ENCODE measurements at regions not wholly inside any gene's neighbourhood (a gene's known extent, or its start where the extent isn't known, plus 50 kb on each side); places are given as distances from the start of the nearest gene placed in this dataset.
"Not testable (repeated sequence)": the region's sequence is repeated elsewhere in the genome, so short reads cannot be mapped to it uniquely, and the experiment has no call there.

DNA sequence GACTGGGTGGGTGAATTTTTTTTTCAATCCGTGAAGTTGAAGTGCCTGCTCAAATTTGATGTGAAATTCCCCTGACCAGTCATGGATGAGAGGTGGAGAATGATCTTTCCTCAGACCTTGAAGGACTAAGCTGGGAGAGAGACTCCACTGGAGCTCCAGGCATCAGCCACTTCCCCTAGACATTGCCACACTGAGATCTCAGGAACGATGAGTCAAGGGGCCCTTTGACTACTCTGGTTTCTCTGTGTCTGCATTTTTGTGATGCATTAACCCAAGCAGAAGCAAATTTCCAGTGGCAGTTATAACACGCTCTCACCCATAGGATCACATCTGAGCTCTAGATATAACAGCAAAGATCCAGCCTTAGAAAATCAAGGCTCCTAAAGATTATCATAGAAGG is 171.2 kb upstream of the KIF2A start:
- no peak for DNase-seq

- DNase-seq = no peak
These were observed 168.4 kb upstream of the KIF2A start for GRCh38 chr5:62137628-62138027.

DNA sequence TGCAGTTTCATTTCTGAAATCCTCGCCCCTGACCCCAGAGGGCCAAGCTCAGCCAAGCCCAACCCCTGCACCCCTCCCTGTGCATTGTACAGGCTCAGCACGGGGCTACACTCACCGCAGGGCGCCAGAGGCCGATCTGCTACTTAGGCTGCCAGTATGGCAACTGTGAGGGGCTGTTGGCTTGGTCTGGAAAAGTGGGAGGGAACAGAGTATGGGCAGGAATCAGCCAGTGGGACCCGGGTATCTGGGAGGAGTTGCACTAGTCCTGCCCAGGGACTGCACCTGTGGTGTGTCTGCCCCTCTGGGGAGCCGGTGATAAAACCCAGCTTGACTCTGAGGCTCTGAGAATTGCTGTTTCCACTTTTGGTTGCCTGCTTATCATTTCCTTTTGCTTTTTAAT is 167.4 kb upstream of the KIF2A start:
- no peak for DNase-seq

DNA sequence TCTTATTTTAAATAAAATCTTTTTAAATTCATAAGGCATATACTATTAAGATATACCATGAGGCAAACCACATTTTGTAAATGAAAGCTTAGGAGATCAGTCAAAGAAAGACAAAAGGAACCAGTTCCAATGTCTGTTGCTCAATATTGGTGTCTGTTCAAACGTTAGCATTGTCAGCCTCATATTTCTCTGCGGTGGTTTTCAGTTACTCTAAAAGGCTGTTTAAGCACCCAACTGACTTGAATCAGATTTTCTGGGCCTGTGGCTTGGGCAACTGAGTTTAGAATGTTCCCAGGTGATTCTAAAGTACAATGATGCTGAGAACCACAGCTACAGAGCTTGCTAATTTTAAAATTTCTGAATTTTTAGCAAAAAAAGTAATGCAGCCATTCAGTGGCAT is 166.3 kb upstream of the KIF2A start:
- no peak for DNase-seq

GRCh38 chr5:62142351-62142750 is 163.7 kb upstream of the KIF2A start:
- no peak for DNase-seq

DNA sequence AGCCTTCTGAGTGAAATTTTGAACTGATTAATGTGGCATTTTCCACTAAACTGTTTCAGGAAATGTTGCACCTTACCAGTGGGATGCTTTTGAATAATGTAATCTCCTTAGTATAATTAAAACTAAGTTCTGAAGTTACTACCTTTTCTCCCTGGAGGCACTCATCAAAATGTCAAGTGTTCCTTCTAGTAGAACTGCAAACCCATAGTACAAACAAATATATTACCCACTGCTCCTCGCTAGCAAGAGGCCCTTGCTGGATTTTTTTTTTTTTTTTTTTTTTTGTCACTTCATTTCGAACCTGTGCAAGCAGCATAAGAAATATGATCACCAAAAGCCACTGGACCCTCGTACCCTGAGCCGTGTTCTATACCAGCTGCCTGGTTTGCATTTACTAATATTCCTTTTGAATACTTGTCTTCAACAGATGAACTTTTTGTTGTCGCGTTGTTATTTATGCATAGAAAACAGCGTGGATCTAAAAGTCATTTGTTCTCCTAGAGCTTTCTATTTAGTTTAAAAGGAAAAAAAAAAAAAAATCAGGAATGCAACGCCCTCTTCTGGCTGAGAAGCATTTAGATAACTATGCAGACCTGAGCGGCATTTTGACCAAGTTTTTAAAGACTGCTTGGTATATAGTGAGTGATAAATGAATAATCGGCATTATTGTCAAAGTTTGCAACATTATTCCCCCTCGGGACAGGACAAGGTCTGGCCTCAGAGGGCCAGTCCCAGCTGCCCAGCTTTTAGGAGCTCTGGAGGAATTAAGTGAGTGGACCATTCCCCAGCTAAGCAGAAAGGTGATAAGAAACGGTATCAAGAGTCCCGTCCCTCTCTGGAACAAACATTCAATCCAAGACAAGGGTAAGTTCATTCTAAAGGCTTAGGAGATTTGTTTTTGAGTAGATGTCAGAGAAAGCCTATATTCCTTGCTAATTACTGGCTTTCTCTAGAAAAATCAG is 162.5 kb upstream of the KIF2A start:
- no peak for DNase-seq

DNA sequence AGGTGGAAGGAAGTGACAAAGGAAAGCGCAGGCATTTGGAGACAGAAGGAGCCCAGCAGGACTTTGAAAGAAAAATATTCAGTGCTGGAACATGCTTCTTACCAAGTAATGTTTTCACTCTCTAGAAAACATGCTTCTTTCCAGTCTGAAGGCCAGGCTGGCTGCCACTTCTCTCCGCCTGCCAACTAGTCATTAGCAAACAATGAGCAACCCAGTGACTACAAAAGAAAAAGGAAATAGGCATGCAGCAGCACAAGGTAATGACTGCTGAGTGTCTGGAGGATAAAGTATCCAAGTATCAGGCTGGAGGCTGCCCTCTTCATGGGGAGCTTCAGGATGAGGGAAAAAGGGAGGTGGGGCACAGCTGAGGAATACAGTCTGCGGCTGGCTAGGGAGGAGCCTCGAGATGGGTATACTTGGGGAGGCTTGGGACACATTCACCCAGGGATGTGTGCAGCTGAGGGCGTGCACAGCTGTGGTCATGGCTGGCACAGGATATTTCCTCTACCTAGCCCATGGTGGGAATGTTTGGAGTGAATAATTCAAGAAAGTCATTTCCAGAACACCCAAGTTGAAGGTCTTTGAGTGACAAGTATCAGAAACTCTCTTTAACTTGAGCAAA is 161.5 kb upstream of the KIF2A start:
- no peak for DNase-seq

DNA sequence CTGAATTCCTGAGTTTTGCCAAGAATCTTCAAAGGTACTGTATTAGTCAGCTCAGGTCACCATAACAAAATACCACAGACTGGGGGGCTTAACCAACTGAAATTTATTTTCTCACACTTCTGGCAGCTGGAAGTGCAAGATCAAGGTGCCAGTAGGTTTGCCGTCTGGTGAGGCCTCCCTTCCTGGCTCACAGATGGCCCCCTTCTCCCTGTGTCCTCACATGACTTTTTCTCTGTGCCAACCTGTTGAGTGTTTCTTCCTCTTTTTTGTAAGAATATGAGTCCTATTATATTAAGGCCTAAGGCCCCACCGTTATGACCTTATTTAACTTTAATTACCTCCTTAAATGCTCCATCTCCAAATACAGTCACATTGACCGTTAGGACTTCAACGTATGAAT is 156.1 kb upstream of the KIF2A start:
- no peak for DNase-seq

- no peak for DNase-seq
These were observed 153.5 kb upstream of the KIF2A start for GRCh38 chr5:62152394-62153087.

- DNase-seq = no peak
These were observed 151.2 kb upstream of the KIF2A start for GRCh38 chr5:62154758-62155157.

GRCh38 chr5:62155988-62156387 is 150.0 kb upstream of the KIF2A start:
- no peak for DNase-seq

DNA sequence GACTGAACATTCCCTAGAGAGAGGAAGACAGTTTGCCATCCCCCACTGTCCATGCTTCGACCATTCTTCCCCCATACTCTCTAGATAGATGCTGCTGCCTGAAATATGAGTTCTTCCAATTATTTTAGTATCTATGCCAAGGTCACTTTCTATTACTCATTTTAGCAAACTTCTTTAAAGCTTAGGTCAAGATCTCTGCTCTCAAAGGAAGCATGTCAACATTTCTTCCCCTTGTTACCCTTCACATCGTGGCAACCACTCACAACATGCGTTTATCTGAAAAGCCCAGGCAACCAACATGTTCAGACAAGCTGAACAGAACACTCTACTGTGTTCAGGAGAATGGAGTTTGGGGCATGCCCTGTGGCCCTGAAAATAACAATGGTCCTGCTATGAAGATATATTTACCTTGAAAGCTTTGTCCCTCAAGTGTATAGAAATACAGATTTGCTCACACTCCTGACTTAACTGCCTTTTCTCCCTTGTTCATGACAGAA is 138.4 kb upstream of the KIF2A start:
- DNase-seq = no peak

GRCh38 chr5:62168506-62169281 is 137.3 kb upstream of the KIF2A start:
- peak; percentile 35 for DNase-seq

DNA sequence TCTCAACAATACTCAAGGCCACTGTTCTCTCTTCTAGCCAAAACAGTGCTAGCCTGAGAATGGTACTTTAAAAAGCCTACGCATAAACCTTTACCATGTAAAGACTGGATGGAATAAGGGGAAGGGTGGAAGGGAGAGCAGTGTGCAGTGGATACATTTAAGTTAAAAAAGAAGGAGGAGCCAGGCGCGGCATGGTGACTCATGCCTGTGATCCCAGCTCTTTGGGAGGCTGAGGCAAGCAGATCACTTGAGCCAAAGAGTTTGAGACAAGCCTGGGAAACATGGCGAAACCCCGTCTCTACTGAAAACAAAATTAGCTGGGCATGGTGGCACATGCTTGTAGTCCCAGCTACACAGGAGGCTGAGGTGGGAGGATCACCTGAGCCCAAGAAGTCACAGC is 127.7 kb upstream of the KIF2A start:
- DNase-seq = no peak

- DNase-seq = no peak
These were observed 123.2 kb upstream of the KIF2A start for GRCh38 chr5:62182802-62183201.

- no peak for DNase-seq
These were observed 122.3 kb upstream of the KIF2A start for GRCh38 chr5:62183727-62184126.

DNA sequence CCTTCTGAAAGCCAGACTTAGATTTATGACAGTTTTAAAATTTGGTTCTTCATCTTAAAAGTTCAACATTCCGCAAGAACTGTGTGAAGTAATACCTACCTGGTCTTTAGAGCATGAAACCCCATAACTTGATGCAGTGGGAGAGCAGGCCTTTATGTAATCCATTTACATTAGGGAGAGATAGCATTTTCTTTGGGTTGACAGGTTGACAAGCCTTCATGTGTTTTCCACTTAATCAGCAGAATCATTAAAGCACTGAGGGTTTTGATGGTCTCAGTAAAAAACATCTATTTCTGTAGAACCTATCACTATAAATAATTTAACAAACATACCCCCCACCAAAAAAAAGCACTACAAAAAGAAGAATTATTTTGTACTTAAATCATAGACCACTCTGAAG is 121.6 kb upstream of the KIF2A start:
- DNase-seq = no peak

- no peak for DNase-seq
These were observed 115.8 kb upstream of the KIF2A start for GRCh38 chr5:62190173-62190572.

DNA sequence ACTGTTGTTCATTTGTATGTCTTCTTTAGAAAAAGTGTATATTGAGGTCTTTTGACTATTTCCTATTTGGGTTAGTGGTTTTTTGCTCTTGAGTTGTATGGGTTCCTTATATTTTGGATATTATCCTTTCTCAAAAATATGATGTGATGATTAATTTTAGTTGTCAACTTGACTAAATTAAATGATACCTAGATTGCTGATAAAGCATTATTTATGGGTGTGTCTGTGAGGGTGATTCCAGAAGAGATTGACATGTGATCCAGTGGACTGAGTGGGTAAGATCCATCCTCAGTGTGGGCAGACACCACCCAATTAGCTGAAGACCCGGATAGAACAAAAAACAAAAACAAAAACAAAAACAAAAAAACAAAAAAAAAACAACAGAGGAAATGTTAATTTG is 115.1 kb upstream of the KIF2A start:
- DNase-seq = no peak

- DNase-seq = no peak
These were observed 113.0 kb upstream of the KIF2A start for GRCh38 chr5:62192958-62193357.

- not testable (repeated sequence) for DNase-seq
These were observed 109.5 kb upstream of the KIF2A start for GRCh38 chr5:62196532-62196931.

GRCh38 chr5:62197697-62198096 is 108.3 kb upstream of the KIF2A start:
- no peak for DNase-seq

DNA sequence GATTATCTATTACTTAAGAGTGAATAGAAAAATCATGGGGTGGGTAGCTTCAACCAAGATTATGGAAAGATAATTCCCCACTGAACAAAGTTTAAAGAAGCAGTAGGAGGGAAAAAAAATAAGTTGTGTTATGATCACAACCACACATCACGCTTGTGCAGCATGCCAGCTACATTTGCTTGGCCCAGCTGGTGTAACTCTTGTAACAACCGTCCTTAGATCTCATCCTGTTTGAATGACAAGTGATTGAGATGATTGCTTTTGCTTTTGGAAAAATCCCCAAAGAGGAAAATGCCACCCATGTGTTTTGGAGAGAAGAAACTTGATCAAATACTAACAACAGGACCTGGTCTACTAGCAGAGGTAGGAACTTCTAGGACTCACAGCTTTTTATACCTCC is 107.6 kb upstream of the KIF2A start:
- DNase-seq = no peak
